Endothelial cell of umbilical vein (primary cell): ENCODE measurements at regions not wholly inside any gene's neighbourhood (a gene's known extent, or its start where the extent isn't known, plus 50 kb on each side); places are given as distances from the start of the nearest gene placed in this dataset.

Experiments used
- CTCF ChIP-seq, 2 donors: IDR thresholded peaks; 1 replicate in 1 of 2; 2 replicates in 1 of 2; pipeline ENCODE4 v1.5.1; 2011; ENCODE audit warnings: low read length in 2 of 2, mild to moderate bottlenecking in 2 of 2, moderate library complexity in 2 of 2, control low read depth in 1 of 2, inconsistent platforms in 1 of 2, low read depth in 1 of 2; ENCODE audit not compliant: insufficient read depth in 1 of 2; ENCODE audit errors: extremely low read depth in 1 of 2
- EZH2 ChIP-seq: IDR thresholded peaks from 2 replicates; pipeline ENCODE4 v1.6.1; 2012; ENCODE audit warnings: borderline replicate concordance, low read depth, mild to moderate bottlenecking, moderate library complexity, low read length, inconsistent platforms; ENCODE audit not compliant: severe bottlenecking
- FOS ChIP-seq: IDR thresholded peaks from 2 replicates; pipeline ENCODE4 v1.6.1; 2011; ENCODE audit warnings: mild to moderate bottlenecking, low read length, moderate library complexity, borderline replicate concordance; ENCODE audit not compliant: insufficient read depth
- GATA2 ChIP-seq: IDR thresholded peaks from 2 replicates; pipeline ENCODE4 v1.7.0; 2011; ENCODE audit warnings: low read depth, mild to moderate bottlenecking, moderate library complexity, mixed read lengths, low read length; ENCODE audit not compliant: insufficient read length, insufficient read depth
- JUN ChIP-seq: IDR thresholded peaks from 2 replicates; pipeline ENCODE4 v1.6.1; 2011; ENCODE audit warnings: borderline replicate concordance, low read depth; ENCODE audit not compliant: insufficient read length, insufficient read depth
- MYC ChIP-seq: IDR thresholded peaks from one replicate; pipeline ENCODE4 v1.6.1; 2011; ENCODE audit warnings: mild to moderate bottlenecking, low read depth, low read length
- POLR2A ChIP-seq: IDR thresholded peaks from 2 replicates; pipeline ENCODE4 v1.6.1; 2012; ENCODE audit warnings: low read depth, mild to moderate bottlenecking, control low read depth, low read length
- POLR2AphosphoS5 ChIP-seq: IDR thresholded peaks from 2 replicates; pipeline ENCODE4 v1.6.1; 2012; ENCODE audit warnings: low read depth, mild to moderate bottlenecking, control low read depth, low read length, moderate library complexity; ENCODE audit not compliant: insufficient read depth
- TF ChIP-seq, protein P1 (sequence below): IDR thresholded peaks from 2 replicates; pipeline ENCODE4 v1.6.1; 2011; ENCODE audit not compliant: insufficient read depth, insufficient read length

DNA sequence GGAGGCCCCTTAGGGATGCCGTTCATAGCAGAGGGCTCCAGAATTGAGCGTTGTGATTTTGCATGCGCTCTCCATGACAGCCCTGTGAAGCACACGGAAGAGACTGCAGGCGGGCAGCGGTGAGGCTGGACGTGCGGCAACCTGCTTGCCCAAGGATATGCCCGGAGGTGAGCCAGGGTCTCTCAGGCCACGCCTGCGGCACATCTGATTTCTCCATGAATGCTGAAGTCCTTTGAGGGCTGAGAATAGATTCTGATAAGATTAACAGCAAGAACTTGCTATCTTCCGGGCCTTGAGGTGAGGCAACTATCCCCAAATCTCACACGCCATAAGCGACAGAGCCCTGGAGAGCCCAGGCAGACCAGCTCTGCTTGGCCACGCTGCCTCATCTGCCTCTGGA lies 55.6 kb upstream of the LAMA1 start:
- no peak for TF ChIP-seq CTCF (IDR thresholded peaks at IDR 0.05; ENCODE audit: extremely low read depth in 1 of 2, insufficient read depth in 1 of 2, low read depth in 1 of 2, low read length in 2 of 2)
- no peak for TF ChIP-seq POLR2AphosphoS5
- TF ChIP-seq POLR2A, result no peak
- no peak for TF ChIP-seq JUN
- TF ChIP-seq EZH2, result no peak
- no peak for TF ChIP-seq FOS
- TF ChIP-seq, protein P1, sequence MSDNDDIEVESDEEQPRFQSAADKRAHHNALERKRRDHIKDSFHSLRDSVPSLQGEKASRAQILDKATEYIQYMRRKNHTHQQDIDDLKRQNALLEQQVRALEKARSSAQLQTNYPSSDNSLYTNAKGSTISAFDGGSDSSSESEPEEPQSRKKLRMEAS, result no peak
- no peak for TF ChIP-seq MYC
- TF ChIP-seq GATA2, result no peak
